ENCODE measurements at regions not wholly inside any gene's neighbourhood (a gene's known extent, or its start where the extent isn't known, plus 50 kb on each side); places are given as distances from the start of the nearest gene placed in this dataset.

DNA sequence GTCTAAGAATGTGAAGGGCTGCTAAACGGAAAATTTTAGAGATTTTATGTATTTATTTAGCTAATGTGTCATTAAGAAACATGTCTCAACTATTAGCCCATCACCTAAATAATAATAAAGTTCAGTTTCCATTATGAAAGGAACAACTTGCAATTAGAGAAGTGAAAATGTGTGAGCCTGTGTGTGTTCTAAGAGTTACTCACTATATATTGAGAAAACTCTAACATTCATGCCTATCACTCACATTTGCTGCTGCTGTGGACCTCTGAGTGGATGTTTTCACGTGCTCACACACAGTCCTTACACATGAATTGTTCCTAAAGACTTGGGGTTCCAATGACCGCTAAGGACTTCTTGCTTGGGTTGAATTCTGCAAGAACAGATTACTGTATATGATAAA lies 364.0 kb downstream of the TMA16 start:
- in situ Hi-C loops (cut with HindIII; ENCODE audit: low sequenced_read_pairs) = no loop called here

- in situ Hi-C loops (cut with HindIII; ENCODE audit: low sequenced_read_pairs) = no loop called here
These were observed 368.6 kb downstream of the TMA16 start for GRCh38 chr4:163863082-163863481.

DNA sequence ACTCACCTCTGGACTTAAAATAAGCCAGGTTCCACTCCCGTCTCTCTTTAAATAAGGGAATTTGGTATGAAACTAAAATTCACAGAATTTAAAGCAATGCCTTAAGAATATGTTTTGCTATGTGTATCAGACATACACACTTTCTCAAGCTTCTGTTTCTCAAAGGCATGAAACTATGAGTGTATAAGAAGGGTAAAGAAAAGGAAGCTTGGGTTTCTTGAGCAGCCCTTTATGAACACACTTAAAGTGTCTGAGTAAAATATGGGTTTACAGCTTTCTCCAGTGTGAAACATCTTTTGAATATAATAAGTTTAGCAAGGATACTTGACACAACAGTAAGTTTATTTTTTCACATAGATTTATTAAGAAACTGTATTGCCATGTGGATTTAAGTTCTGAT lies 370.5 kb downstream of the TMA16 start:
- in situ Hi-C loops (cut with HindIII; ENCODE audit: low sequenced_read_pairs) = no loop called here

DNA sequence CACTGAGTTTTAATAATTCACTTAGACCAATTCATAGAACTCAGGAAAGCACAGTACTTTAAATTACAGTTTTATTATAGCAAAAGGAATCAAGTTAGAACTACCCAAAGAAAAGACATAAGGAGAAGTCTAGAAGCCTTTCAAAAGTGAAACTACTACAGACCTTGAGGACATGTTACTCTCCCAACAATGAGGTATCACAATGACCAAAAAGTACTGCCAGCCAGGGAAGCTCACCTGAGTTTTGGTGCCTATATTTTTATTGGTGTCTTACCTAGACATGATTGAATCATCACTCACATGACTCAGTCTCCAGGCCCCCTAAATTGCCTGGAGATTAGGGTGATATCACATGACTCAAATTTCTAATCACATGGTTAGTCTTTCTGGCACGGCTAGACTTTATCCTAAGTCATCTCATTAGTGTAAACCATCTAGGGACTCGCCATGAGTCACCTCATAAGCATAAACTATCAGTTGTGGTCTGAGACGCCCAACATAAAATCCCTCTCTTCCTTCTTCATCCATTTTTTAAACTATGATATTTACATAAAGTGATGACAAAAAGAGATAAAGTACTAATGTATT lies 372.3 kb downstream of the TMA16 start:
- in situ Hi-C loops (cut with HindIII; ENCODE audit: low sequenced_read_pairs) = no loop called here

DNA sequence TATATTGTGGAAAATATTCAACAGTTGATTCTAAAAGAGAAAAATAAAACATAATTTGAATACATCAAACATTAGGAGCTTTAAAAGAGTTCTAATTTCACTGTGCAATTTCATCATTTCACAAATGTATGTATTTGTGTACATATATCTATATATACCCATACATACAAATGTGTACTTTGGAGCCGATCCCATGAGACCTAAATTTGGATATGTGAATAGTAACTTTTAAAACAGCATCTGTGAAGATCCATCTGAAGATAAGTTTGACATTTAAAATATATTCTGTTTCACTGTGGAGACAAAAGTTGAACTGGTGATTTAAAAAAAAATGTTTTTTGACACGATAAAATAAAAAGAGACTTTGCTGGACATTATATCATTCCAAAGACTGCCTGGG lies 374.0 kb downstream of the TMA16 start:
- in situ Hi-C loops (cut with HindIII; ENCODE audit: low sequenced_read_pairs) = no loop called here

DNA sequence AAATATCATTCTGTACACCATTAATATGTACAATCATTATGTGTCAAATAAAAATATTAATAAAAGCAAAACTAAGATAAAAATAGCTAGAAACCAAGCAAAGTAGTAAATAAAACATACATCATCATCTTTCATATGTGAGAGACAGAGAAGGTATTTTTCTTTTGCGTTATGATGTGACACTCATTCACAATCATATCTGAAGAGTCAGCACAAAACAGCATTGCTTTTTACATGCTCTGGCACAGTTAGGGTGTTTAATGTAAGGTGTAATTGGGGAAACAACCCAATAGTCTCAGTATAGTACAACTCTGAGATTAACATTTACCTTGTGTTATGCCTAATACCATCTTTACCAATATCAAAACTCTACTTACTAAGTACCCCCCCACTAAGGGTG lies 376.6 kb downstream of the TMA16 start:
- in situ Hi-C loops (cut with HindIII; ENCODE audit: low sequenced_read_pairs) = no loop called here

GRCh38 chr4:163875327-163875726 lies 380.8 kb downstream of the TMA16 start:
- in situ Hi-C loops (cut with HindIII; ENCODE audit: low sequenced_read_pairs) = no loop called here

- in situ Hi-C loops (cut with HindIII; ENCODE audit: low sequenced_read_pairs) = no loop called here
These were observed 384.0 kb downstream of the TMA16 start for GRCh38 chr4:163878336-163879121.

DNA sequence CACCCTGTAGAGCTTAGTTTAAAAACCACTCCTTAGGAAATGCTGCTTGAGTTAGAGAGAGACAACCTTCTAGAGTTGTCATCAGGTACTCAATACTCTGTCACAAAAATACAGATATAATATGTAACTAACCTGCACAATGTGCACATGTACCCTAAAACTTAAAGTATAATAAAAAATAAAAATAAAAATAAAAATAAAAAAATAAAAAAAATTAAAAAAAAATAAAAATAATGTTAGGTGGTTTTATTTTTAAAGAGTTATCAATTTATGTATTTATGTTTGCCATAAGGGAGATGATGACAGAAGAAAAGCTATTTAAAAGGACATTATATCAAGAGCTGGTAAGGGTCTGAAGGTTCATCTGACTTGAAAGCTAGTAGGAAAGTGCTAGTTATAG lies 397.9 kb downstream of the TMA16 start:
- in situ Hi-C loops (cut with HindIII; ENCODE audit: low sequenced_read_pairs) = no loop called here

DNA sequence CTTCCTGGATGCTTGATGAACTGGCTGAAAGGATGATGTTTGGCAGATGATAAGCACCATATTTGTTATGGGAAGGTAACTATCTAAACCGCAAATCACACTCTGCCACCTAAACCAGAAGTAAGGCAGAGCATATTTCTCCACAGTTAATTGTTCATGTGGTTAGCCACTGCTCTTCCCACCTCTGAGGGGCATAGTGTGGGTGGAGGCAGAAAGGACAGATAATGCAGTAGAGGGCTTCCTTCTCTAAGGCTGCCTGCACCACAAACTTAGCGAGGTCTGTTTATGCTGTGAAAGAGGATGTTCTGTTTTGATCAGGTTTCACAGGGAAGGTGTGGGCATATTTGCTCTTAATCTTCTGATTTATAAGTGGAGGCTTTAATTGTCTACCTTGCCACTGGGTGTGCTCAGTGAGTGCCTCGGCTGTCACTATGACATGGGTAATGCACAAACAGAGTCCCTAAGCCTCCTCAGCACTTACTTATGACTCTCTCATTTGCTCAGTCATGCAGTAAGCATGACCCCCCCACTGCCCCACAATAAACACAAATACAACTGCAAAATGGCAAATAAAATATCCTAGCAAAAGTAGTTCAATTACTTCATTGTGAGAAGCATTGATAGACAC lies 401.0 kb downstream of the TMA16 start:
- in situ Hi-C loops (cut with HindIII; ENCODE audit: low sequenced_read_pairs) = no loop called here

- in situ Hi-C loops (cut with HindIII; ENCODE audit: low sequenced_read_pairs) = loop anchor here (5.0 kb wide), 1 partner anchor 36 kb away; no protein-coding TSS in a partner anchor
These were observed 406.8 kb downstream of the TMA16 start for GRCh38 chr4:163901319-163901718.

DNA sequence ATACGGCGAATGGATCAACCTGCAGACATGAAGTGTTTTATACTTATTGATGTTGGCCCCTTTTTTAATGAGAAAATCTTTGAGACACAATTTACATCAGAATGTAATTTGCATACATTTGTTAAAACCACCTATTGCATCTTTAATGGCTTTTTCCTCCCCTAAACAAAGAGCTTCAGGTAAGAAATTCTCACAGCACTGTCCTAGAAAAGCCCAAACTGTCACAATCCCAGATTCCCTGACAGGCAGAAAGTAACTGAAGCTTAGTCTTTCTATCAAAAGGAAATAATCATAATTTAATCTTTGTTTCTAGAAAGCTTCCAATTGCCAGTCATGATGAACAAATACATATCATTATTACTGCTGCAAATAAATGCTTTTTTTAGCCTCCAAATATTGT lies 407.9 kb downstream of the TMA16 start:
- in situ Hi-C loops (cut with HindIII; ENCODE audit: low sequenced_read_pairs) = loop anchor here (5.0 kb wide), 1 partner anchor 35 kb away; no protein-coding TSS in a partner anchor

GRCh38 chr4:163911891-163912290 lies 417.4 kb downstream of the TMA16 start:
- in situ Hi-C loops (cut with HindIII; ENCODE audit: low sequenced_read_pairs) = no loop called here

- in situ Hi-C loops (cut with HindIII; ENCODE audit: low sequenced_read_pairs) = no loop called here
These were observed 419.1 kb downstream of the TMA16 start for GRCh38 chr4:163913571-163913970.

GRCh38 chr4:163915896-163916295 lies 421.4 kb downstream of the TMA16 start:
- in situ Hi-C loops (cut with HindIII; ENCODE audit: low sequenced_read_pairs) = no loop called here

GRCh38 chr4:163920426-163920825 lies 425.9 kb downstream of the TMA16 start:
- in situ Hi-C loops (cut with HindIII; ENCODE audit: low sequenced_read_pairs) = no loop called here

GRCh38 chr4:163922302-163922701 lies 427.8 kb downstream of the TMA16 start:
- in situ Hi-C loops (cut with HindIII; ENCODE audit: low sequenced_read_pairs) = no loop called here

GRCh38 chr4:163923092-163923491 lies 428.6 kb downstream of the TMA16 start:
- in situ Hi-C loops (cut with HindIII; ENCODE audit: low sequenced_read_pairs) = no loop called here

DNA sequence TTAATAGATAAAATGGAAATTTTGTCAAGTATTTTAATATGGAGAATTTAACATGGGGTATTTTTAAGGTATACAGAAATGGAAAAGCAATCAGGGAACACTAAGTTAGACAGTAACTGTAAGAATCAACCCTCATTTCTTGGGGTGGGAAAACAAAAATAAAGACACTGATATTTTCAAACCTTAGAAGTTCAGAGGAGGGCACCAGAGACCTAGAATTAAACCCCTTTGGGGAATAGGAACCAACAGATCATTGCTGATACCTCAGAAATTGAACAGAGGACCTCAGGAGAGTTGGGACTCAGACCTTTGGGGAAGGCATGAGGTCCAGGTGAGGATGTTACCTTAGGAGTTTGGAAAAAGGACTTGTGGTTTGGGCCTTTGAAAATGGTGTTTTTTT lies 435.6 kb downstream of the TMA16 start:
- in situ Hi-C loops (cut with HindIII; ENCODE audit: low sequenced_read_pairs) = no loop called here

- in situ Hi-C loops (cut with HindIII; ENCODE audit: low sequenced_read_pairs) = no loop called here
These were observed 438.0 kb downstream of the TMA16 start for GRCh38 chr4:163932504-163932903.

- in situ Hi-C loops (cut with HindIII; ENCODE audit: low sequenced_read_pairs) = loop anchor here (5.0 kb wide), 2 partner anchors 37 to 107 kb away; no protein-coding TSS in a partner anchor
These were observed 445.1 kb downstream of the TMA16 start for GRCh38 chr4:163939597-163939996.

All from DLD1 (cell line).